Breast epithelium (tissue), 4 donors: ENCODE measurements at regions not wholly inside any gene's neighbourhood (a gene's known extent, or its start where the extent isn't known, plus 50 kb on each side); places are given as distances from the start of the nearest gene placed in this dataset.

Source experiments
- DNase-seq, 2 donors: peaks; one replicate each; pipeline ENCODE4 v3.0.0-alpha.2; 2019; ENCODE audit warnings: low spot score in 2 of 2
- H3K27ac ChIP-seq, 2 donors: fragments of 200-600 bp; sonication (generic) in 1 of 2; one replicate each; pipeline ENCODE4 v1.5.1; 2016 to 2019; ENCODE audit warnings: mild to moderate bottlenecking in 1 of 2
- H3K27me3 ChIP-seq, 2 donors: fragments of 200-600 bp; sonication (generic) in 1 of 2; one replicate each; pipeline versions ENCODE4 v1.5.1 to v1.6.0; 2017 to 2019; ENCODE audit warnings: control low read depth in 1 of 2, mild to moderate bottlenecking in 1 of 2
- H3K36me3 ChIP-seq: fragments of 200-600 bp; one replicate; pipeline ENCODE4 v1.5.1; 2019
- H3K4me1 ChIP-seq, 2 donors: fragments of 200-600 bp; sonication (generic); one replicate each; pipeline ENCODE4 v1.5.1; 2016 to 2019; ENCODE audit warnings: control low read depth in 1 of 2
- H3K4me3 ChIP-seq, 3 donors: fragments of 200-600 bp; sonication (generic); 1 replicate in 2 of 3; 2 replicates in 1 of 3; pipeline ENCODE4 v1.5.1; 2016 to 2019; ENCODE audit warnings: mild to moderate bottlenecking in 3 of 3, moderate library complexity in 2 of 3
- H3K9me3 ChIP-seq, 2 donors: fragments of 200-600 bp; sonication (generic) in 1 of 2; one replicate each; pipeline ENCODE4 v1.5.1; 2016 to 2019; ENCODE audit warnings: control low read depth in 1 of 2
- CTCF ChIP-seq, 3 donors: fragments of 450-650 bp; IDR thresholded peaks; one replicate each; pipeline ENCODE4 v1.5.1; 2016 to 2017; ENCODE audit warnings: antibody characterized with exemption in 3 of 3, mild to moderate bottlenecking in 3 of 3, moderate library complexity in 3 of 3
- POLR2A ChIP-seq: fragments of 450-650 bp; IDR thresholded peaks from one replicate; pipeline ENCODE4 v1.6.1; 2016; ENCODE audit warnings: antibody characterized with exemption, mild to moderate bottlenecking, moderate library complexity
- POLR2AphosphoS5 ChIP-seq, 3 donors: sonication (generic); formaldehyde crosslinking; IDR thresholded peaks; one replicate each; pipeline ENCODE4 v1.6.1; 2017; ENCODE audit warnings: antibody characterized with exemption in 3 of 3
- intact Hi-C: fragments of 100-400 bp; cut with DNase I; formaldehyde crosslinking; loops from one replicate; pipeline ENCODE4 v1.15.1; 2023; ENCODE audit warnings: low total_unique reads

- no peak for DNase-seq
- Histone ChIP-seq H3K36me3 (no peaks in the 10 kb centered on the region), H3K4me1 (peaks cover 0 to 5% of the 10 kb centered on the region in 2 donors), H3K4me3 (no peak overlapping the region), H3K27me3 (no peaks in the 10 kb centered on the region), H3K27ac (no peak overlapping the region), H3K9me3 (no peaks in the 10 kb centered on the region)
- intact Hi-C loops: no loop called here
- TF ChIP-seq POLR2AphosphoS5 (IDR thresholded peaks at IDR 0.05) (no peak), CTCF (IDR thresholded peaks at IDR 0.05) (no peak), POLR2A (no peak)
These were observed 67.1 kb downstream of the RHOB start for GRCh38 chr2:20513946-20514345.

- intact Hi-C loops: no loop called here
- Histone ChIP-seq H3K9me3 (no peaks in the 10 kb centered on the region), H3K36me3 (no peaks in the 10 kb centered on the region), H3K27ac (peak overlapping the region in 1 of 2 donors; percentile 89), H3K4me3 (no peak overlapping the region), H3K27me3 (no peaks in the 10 kb centered on the region), H3K4me1 (peaks cover 0 to 5% of the 10 kb centered on the region in 2 donors)
- no peak for DNase-seq
- TF ChIP-seq POLR2A (no peak), CTCF (IDR thresholded peaks at IDR 0.05) (no peak), POLR2AphosphoS5 (IDR thresholded peaks at IDR 0.05) (no peak)
These were observed 67.9 kb downstream of the RHOB start for GRCh38 chr2:20514596-20515269.

- TF ChIP-seq CTCF (IDR thresholded peaks at IDR 0.05): no peak
- no peak for TF ChIP-seq POLR2A
- Histone ChIP-seq H3K9me3 (no peaks in the 10 kb centered on the region), H3K27me3 (no peaks in the 10 kb centered on the region), H3K4me3 (no peak overlapping the region), H3K4me1 (peaks cover 0 to 5% of the 10 kb centered on the region in 2 donors), H3K36me3 (no peaks in the 10 kb centered on the region), H3K27ac (peak overlapping the region; percentile 89 to 90)
- DNase-seq: no peak
- intact Hi-C loops: loop anchor here (1.0 kb wide), 1 partner anchor 17 kb away; no protein-coding TSS in a partner anchor
These were observed 68.7 kb downstream of the RHOB start for GRCh38 chr2:20515290-20516220.

GRCh38 chr2:20516291-20516645 lies 69.4 kb downstream of the RHOB start:
- intact Hi-C loops: loop anchor here (1.0 kb wide), 1 partner anchor 18 kb away; no protein-coding TSS in a partner anchor
- no peak overlapping the region for H3K4me3 ChIP-seq
- DNase-seq: no peak
- no peak for TF ChIP-seq CTCF (IDR thresholded peaks at IDR 0.05)
- no peak for TF ChIP-seq POLR2AphosphoS5 (IDR thresholded peaks at IDR 0.05)
- no peak for TF ChIP-seq POLR2A
- H3K9me3 ChIP-seq: no peaks in the 10 kb centered on the region
- no peaks in the 10 kb centered on the region for H3K4me1 ChIP-seq
- H3K27ac ChIP-seq: peak overlapping the region; percentile 89 to 90
- no peaks in the 10 kb centered on the region for H3K36me3 ChIP-seq
- no peaks in the 10 kb centered on the region for H3K27me3 ChIP-seq
